Natural killer cell (primary cell): ENCODE measurements at regions not wholly inside any gene's neighbourhood (a gene's known extent, or its start where the extent isn't known, plus 50 kb on each side); places are given as distances from the start of the nearest gene placed in this dataset.

Source experiments
- ATAC-seq, 3 donors: fragments of 150-1000 bp in 2 of 3; fragments of 200-7000 bp in 1 of 3; cut with Tn5 transposase; 1 replicate in 1 of 3; 2 replicates in 2 of 3; pipeline ENCODE4 v1.10.0; 2021; ENCODE audit warnings: mild to moderate bottlenecking in 2 of 3, moderate library complexity in 2 of 3
- DNase-seq, 2 donors: peaks; one replicate each; pipeline versions ENCODE4 v3.0.0 to v3.0.0-alpha.2; 2013 to 2021; ENCODE audit warnings: mixed read lengths in 1 of 2
- H3K27ac ChIP-seq: one replicate; pipeline ENCODE4 v1.5.1; 2013; ENCODE audit warnings: mild to moderate bottlenecking, low read length
- H3K27me3 ChIP-seq: one replicate; pipeline ENCODE4 v1.6.1; 2013; ENCODE audit warnings: low read length; ENCODE audit not compliant: control insufficient read depth, insufficient read depth
- H3K36me3 ChIP-seq: one replicate; pipeline ENCODE4 v1.6.1; 2013; ENCODE audit warnings: low read length; ENCODE audit not compliant: control insufficient read depth, insufficient read depth
- H3K4me1 ChIP-seq: one replicate; pipeline ENCODE4 v1.6.1; 2013; ENCODE audit warnings: low read length; ENCODE audit not compliant: control insufficient read depth, insufficient read depth
- H3K4me3 ChIP-seq: one replicate; pipeline ENCODE4 v1.5.1; 2013; ENCODE audit warnings: low read length
- H3K9me3 ChIP-seq: one replicate; pipeline ENCODE4 v1.6.1; 2013; ENCODE audit warnings: low read length; ENCODE audit not compliant: control insufficient read depth, insufficient read depth
- H3K27ac Mint-ChIP-seq, 2 donors: one replicate each; pipeline ENCODE4 v1.8.0; 2022; ENCODE audit warnings: mild to moderate bottlenecking in 2 of 2, mixed read lengths in 2 of 2, moderate library complexity in 1 of 2
- H3K27me3 Mint-ChIP-seq, 2 donors: one replicate each; pipeline ENCODE4 v1.8.0; 2022; ENCODE audit warnings: low read depth in 2 of 2, mixed read lengths in 2 of 2
- H3K36me3 Mint-ChIP-seq: one replicate; pipeline ENCODE4 v1.8.0; 2022; ENCODE audit warnings: mixed read lengths
- H3K4me1 Mint-ChIP-seq, 2 donors: one replicate each; pipeline ENCODE4 v1.8.0; 2022; ENCODE audit warnings: mixed read lengths in 2 of 2
- H3K4me3 Mint-ChIP-seq: one replicate; pipeline ENCODE4 v1.8.0; 2022; ENCODE audit warnings: mild to moderate bottlenecking, moderate library complexity, mixed read lengths
- H3K9me3 Mint-ChIP-seq, 2 donors: one replicate each; pipeline ENCODE4 v1.8.0; 2022; ENCODE audit warnings: mixed read lengths in 2 of 2
- WGBS: methylation state at CpG from one replicate; pipeline ENCODE4 v1.1.7; 2013; ENCODE audit warnings: missing lambda C conversion rate; ENCODE audit not compliant: insufficient coverage; 5-methylcytosine and 5-hydroxymethylcytosine counted together
- intact Hi-C: fragments of 100-400 bp; cut with micrococcal nuclease; formaldehyde crosslinking; loops from one replicate; pipeline ENCODE4 v1.14.2; 2022
- TF ChIP-seq, protein P1 (sequence below): fragments of 200-600 bp; IDR thresholded peaks from one replicate; pipeline ENCODE4 v1.8.0; 2022; ENCODE audit warnings: antibody characterized with exemption

DNA sequence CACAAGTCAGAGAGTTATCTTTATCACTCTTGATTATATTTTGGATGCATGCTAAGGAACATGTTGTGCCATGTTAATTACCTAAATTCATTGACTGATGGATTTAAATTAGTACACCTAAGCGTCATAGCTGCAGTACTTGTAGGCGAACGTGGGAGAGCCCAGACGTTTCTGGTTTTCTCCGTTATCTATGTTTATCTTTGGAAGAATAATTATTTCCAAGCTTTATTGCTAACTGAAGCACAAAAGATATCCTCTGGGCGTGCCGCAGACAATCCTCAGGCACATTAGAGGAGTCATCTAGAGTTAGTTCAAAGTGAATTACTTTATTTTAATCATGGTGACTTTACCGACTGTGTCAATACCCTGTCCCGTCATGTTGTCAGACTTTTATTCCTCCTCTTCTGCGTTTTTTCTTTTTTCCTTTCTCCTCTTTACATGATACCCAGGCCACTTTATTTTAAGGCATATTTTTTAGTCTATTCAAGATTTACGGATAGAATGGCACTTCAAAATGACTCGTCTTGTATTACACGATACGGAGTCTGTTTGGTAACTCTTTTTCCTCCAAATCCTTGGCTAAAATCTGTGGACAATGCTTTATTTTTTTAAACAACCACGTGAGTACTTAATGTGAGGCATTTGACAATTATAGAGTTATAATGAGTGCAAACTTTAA, 632.0 kb upstream of the TENM3 start:
- Mint-ChIP-seq H3K4me3 (no peak overlapping the region), H3K36me3 (no peaks in the 10 kb centered on the region), H3K4me1 (no peaks in the 10 kb centered on the region), H3K27me3 (no peaks in the 10 kb centered on the region), H3K27ac (no peak overlapping the region), H3K9me3 (peaks cover 2 to 6% of the 10 kb centered on the region in 2 donors)
- WGBS = 88% methylated on average over 15 of the region's 15 CpGs
- no peaks in the 10 kb centered on the region for H3K4me1 ChIP-seq
- H3K9me3 ChIP-seq = no peaks in the 10 kb centered on the region
- no peak overlapping the region for H3K4me3 ChIP-seq
- ATAC-seq = no peak
- TF ChIP-seq, protein P1, sequence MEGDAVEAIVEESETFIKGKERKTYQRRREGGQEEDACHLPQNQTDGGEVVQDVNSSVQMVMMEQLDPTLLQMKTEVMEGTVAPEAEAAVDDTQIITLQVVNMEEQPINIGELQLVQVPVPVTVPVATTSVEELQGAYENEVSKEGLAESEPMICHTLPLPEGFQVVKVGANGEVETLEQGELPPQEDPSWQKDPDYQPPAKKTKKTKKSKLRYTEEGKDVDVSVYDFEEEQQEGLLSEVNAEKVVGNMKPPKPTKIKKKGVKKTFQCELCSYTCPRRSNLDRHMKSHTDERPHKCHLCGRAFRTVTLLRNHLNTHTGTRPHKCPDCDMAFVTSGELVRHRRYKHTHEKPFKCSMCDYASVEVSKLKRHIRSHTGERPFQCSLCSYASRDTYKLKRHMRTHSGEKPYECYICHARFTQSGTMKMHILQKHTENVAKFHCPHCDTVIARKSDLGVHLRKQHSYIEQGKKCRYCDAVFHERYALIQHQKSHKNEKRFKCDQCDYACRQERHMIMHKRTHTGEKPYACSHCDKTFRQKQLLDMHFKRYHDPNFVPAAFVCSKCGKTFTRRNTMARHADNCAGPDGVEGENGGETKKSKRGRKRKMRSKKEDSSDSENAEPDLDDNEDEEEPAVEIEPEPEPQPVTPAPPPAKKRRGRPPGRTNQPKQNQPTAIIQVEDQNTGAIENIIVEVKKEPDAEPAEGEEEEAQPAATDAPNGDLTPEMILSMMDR = no peak
- intact Hi-C loops = no loop called here
- H3K27ac ChIP-seq = no peak overlapping the region
- no peaks in the 10 kb centered on the region for H3K27me3 ChIP-seq
- DNase-seq = no peak
- no peaks in the 10 kb centered on the region for H3K36me3 ChIP-seq

DNA sequence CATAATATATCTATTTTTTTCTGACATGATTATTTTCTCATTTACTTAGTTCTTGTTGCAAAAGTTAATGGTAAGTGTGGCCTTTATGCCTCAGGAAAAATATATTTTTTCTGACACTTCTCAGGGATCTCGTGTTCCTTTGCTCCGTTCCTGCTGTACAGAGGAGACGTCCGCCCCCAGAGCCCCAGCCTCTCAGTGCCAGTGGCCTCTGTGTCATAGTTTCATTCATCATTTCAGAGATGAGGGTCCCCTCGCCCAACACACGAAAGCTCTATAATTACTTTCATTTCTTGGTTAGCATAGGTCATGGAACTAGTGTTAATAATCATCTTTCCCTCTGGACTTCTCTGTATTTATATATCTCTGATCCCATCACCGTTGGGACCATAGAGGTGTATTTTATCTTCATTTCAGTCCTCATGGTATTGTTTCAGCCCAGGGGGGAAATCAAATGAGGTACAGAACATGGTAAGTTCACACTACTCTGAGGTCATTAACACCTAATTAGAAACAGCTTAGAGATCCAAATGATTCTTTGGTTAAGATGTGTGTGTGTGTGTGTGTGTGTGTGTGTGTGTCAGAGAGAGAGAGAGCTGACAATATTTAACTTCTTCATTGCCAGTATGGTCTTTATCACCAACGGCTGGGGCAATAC, 631.1 kb upstream of the TENM3 start:
- no peaks in the 10 kb centered on the region for H3K9me3 ChIP-seq
- ATAC-seq (no peak), DNase-seq (no peak)
- H3K4me3 ChIP-seq = no peak overlapping the region
- H3K27me3 Mint-ChIP-seq = no peaks in the 10 kb centered on the region
- H3K4me1 Mint-ChIP-seq = no peaks in the 10 kb centered on the region
- WGBS = 74% methylated on average over 6 of the region's 8 CpGs
- no peaks in the 10 kb centered on the region for H3K36me3 ChIP-seq
- intact Hi-C loops = no loop called here
- H3K4me1 ChIP-seq = no peaks in the 10 kb centered on the region
- peaks cover 0 to 5% of the 10 kb centered on the region in 2 donors for H3K9me3 Mint-ChIP-seq
- H3K27ac ChIP-seq = no peak overlapping the region
- H3K4me3 Mint-ChIP-seq = no peak overlapping the region
- no peaks in the 10 kb centered on the region for H3K27me3 ChIP-seq
- TF ChIP-seq, protein P1 = no peak
- H3K36me3 Mint-ChIP-seq = no peaks in the 10 kb centered on the region
- no peak overlapping the region for H3K27ac Mint-ChIP-seq

DNA sequence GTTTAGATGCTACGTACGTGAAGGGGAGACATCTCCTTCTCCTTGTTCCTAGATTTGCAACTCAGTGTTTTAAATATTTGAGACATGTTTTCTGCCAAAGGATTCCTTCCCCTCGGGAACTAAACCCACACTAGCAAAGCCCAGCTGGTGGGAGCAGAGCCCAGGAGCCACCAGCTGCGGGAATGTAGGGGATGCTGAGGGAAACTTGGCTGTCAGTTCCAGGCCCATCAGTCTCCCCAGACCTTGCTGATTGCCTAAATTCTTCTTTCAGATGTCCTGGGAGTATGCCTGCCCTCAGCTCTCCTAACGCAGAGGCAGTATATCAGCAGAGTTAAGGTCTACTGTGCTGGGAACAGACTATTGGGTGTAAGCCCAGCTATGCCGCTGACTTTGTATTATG, 630.0 kb upstream of the TENM3 start:
- Mint-ChIP-seq H3K27ac (no peak overlapping the region), H3K4me1 (no peaks in the 10 kb centered on the region), H3K4me3 (no peak overlapping the region), H3K36me3 (no peaks in the 10 kb centered on the region), H3K9me3 (peaks cover 0 to 5% of the 10 kb centered on the region in 2 donors), H3K27me3 (no peaks in the 10 kb centered on the region)
- TF ChIP-seq, protein P1 = no peak
- Histone ChIP-seq H3K4me1 (no peaks in the 10 kb centered on the region), H3K9me3 (no peaks in the 10 kb centered on the region), H3K27me3 (no peaks in the 10 kb centered on the region), H3K4me3 (no peak overlapping the region), H3K27ac (no peak overlapping the region), H3K36me3 (no peaks in the 10 kb centered on the region)
- intact Hi-C loops = no loop called here
- ATAC-seq (no peak), DNase-seq (no peak)
- WGBS = 85% methylated on average over 6 of the region's 6 CpGs
